GM12873 (cell line): ENCODE measurements at regions not wholly inside any gene's neighbourhood (a gene's known extent, or its start where the extent isn't known, plus 50 kb on each side); places are given as distances from the start of the nearest gene placed in this dataset.

ENCODE experiments used
- TF ChIP-seq, protein P1 (sequence below): IDR thresholded peaks from 2 replicates; pipeline ENCODE4 v1.5.1; 2012; ENCODE audit warnings: low read depth, mild to moderate bottlenecking, moderate library complexity, low read length, control low read depth; ENCODE audit not compliant: insufficient read depth; ENCODE audit errors: missing control alignments

GRCh38 chr20:58137651-58138265 lies 90.7 kb downstream of the ANKRD60 start:
- TF ChIP-seq, protein P1, sequence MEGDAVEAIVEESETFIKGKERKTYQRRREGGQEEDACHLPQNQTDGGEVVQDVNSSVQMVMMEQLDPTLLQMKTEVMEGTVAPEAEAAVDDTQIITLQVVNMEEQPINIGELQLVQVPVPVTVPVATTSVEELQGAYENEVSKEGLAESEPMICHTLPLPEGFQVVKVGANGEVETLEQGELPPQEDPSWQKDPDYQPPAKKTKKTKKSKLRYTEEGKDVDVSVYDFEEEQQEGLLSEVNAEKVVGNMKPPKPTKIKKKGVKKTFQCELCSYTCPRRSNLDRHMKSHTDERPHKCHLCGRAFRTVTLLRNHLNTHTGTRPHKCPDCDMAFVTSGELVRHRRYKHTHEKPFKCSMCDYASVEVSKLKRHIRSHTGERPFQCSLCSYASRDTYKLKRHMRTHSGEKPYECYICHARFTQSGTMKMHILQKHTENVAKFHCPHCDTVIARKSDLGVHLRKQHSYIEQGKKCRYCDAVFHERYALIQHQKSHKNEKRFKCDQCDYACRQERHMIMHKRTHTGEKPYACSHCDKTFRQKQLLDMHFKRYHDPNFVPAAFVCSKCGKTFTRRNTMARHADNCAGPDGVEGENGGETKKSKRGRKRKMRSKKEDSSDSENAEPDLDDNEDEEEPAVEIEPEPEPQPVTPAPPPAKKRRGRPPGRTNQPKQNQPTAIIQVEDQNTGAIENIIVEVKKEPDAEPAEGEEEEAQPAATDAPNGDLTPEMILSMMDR = no peak

DNA sequence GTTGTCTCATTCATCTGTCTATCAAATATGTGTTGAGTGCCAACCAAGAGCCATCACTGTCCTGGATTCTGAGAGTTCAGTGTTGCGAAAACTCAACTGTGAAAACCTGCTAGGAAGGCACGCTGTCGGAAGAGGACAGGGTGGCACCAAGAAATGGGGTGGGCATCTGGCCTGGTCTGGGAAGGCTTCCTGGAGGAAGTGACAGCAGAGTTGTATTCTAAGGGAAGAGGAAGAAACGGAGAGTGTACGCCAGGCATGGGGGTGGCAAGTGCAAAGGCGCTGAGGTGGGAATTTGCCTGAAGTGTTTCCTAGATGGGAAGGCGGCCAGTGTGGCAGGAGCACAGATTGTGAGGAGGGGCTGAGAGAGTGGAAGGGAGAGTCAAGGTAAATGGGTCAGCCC lies 91.2 kb downstream of the ANKRD60 start:
- TF ChIP-seq, protein P1 = no peak

DNA sequence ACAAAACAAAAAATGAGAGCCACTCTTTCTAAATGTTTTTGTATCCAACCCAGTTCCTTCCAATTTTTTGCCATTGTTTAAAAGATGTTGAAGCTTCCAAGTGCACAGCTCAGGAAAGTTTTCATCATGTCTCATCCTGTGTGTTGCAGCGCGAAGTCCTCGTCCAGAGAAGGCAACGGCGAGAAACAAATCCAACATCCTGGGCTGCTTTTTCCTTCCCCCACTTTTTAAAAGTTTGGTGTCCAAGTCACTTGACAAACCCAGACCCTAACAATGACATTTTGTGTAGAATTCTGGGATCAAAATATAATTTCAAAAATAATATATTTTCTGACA lies 92.3 kb downstream of the ANKRD60 start:
- TF ChIP-seq, protein P1 = no peak

DNA sequence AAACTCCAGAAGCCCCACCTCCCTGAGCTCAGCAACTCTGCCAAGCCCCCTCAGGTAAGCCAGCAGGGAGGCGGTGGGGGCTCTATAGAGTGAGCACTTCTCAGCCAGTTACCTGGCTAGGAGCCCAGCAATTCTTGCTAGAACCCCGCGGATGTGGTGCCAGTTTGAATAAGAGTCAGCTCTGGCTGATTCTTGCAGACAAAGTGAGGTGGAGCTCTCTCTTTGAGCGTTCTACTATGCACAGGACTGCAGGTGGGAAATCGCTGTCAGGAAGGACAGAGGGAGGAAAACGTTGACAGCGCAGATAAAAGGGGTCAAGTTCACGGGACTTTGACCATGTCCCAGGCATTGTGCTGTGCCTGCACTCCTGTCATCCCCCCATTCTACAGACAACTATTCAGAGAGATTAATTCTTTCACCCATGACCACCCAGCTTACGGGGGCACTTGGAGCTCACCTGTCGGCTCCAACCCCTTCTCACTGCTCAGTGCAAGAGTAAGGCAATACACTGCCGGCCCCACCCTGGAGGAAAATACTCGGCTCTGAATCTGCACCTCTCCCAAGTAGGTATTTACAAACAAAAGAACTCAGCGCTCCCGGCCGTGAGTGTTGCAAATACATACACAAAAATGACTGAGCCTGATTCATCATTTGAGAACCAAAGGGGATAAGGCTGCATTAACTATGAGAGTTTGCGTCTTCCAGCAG lies 92.9 kb downstream of the ANKRD60 start:
- TF ChIP-seq, protein P1 = no peak

DNA sequence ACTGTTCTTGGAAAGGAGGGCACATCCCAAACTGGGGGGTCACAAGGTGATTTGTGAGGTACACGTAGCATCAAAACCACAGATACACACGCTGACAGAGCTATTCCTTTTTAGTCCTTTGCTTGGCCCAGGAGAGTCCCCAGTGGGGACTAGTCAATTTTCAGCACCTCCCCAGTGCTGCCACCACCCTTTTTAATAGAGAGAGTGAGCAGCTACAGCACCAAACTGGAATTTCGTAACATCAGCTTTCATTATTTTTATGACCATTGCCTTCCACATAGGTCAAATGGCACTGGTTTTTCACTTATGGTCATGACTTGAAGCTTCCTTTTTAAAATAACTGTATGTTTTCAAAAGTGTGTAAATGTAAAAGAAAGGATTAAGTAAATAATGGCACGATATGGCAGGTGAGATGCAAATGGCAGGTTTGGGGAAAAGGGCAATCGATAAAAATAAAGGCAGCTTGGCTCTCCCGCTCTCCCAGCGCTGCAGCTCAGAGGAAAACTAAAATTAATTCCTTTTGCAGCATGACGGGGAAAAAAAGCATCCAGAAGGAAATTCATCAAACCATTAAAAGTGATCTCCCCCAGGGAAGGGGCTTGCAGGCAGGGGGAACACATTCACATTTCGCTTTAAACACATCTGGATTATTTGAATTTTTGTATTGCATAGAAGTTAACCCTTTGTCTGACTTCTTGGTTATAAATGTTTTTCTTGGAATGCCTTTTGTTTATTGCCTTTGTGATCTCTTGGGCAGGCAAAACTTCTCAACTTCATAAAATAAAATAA lies 95.2 kb downstream of the ANKRD60 start:
- TF ChIP-seq, protein P1 = no peak

DNA sequence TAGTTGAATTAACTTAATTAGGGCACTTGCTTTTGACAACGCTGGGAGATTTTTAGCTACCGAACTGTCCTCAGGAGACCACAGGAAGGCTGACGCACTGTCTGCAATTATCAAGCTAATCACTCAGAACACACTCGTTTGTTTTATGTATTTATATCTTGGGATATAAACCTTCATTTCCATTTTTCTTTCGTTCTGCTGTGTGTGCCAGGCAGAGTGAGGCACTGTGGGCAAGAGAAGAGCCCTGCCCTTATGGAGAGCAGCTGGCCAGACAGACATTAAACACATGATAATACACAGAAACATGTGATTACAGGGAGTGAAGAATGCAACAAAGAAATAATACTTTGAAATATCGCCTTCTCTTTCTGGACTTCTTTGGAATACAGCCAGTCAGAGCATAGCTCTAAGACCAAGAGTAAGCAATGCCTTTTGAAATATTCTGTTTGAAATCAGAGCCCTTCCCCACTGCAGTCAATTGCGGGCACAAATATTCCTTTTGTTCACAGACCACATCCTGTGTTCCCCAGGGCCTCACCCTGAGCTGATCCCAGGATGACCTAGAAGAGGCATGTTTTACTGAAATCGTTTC lies 96.8 kb downstream of the ANKRD60 start:
- TF ChIP-seq, protein P1 = no peak

- TF ChIP-seq, protein P1 = no peak
Observed at GRCh38 chr20:58131151-58131550, 97.3 kb downstream of the ANKRD60 start.
